Endothelial cell of umbilical vein (primary cell): ENCODE measurements at regions not wholly inside any gene's neighbourhood (a gene's known extent, or its start where the extent isn't known, plus 50 kb on each side); places are given as distances from the start of the nearest gene placed in this dataset.

Experiments
- EZH2 ChIP-seq: IDR thresholded peaks from 2 replicates; pipeline ENCODE4 v1.6.1; 2012; ENCODE audit warnings: borderline replicate concordance, low read depth, mild to moderate bottlenecking, moderate library complexity, low read length, inconsistent platforms; ENCODE audit not compliant: severe bottlenecking
- FOS ChIP-seq: IDR thresholded peaks from 2 replicates; pipeline ENCODE4 v1.6.1; 2011; ENCODE audit warnings: mild to moderate bottlenecking, low read length, moderate library complexity, borderline replicate concordance; ENCODE audit not compliant: insufficient read depth
- MYC ChIP-seq: IDR thresholded peaks from one replicate; pipeline ENCODE4 v1.6.1; 2011; ENCODE audit warnings: mild to moderate bottlenecking, low read depth, low read length
- POLR2A ChIP-seq: IDR thresholded peaks from 2 replicates; pipeline ENCODE4 v1.6.1; 2012; ENCODE audit warnings: low read depth, mild to moderate bottlenecking, control low read depth, low read length
- POLR2AphosphoS5 ChIP-seq: IDR thresholded peaks from 2 replicates; pipeline ENCODE4 v1.6.1; 2012; ENCODE audit warnings: low read depth, mild to moderate bottlenecking, control low read depth, low read length, moderate library complexity; ENCODE audit not compliant: insufficient read depth
- TF ChIP-seq, protein P1 (sequence below), 2 donors: IDR thresholded peaks; 1 replicate in 1 of 2; 2 replicates in 1 of 2; pipeline ENCODE4 v1.5.1; 2011; ENCODE audit warnings: low read length in 2 of 2, mild to moderate bottlenecking in 2 of 2, moderate library complexity in 2 of 2, control low read depth in 1 of 2, inconsistent platforms in 1 of 2, low read depth in 1 of 2; ENCODE audit not compliant: insufficient read depth in 1 of 2; ENCODE audit errors: extremely low read depth in 1 of 2

DNA sequence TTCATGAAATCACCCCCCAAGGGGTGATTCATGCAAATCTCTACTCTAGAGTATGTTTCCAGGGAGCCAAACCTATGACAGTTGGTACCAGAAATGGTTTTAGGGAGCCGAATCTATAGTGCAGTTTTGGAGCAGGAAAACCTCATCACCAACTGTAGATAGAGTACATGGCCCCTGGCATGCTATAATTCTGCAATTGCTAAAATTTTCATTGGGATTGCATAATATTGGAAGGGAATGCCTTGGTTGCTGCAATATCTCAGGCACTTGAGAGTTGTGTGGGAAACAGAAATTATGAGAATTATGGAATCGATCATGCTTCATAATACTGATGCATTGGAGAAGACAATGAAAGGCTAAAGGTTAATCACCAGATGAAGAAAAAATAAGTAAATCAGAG, 148.2 kb upstream of the PLPPR1 start:
- TF ChIP-seq POLR2A (no peak), POLR2AphosphoS5 (no peak), EZH2 (no peak), MYC (no peak), FOS (no peak)
- TF ChIP-seq, protein P1, sequence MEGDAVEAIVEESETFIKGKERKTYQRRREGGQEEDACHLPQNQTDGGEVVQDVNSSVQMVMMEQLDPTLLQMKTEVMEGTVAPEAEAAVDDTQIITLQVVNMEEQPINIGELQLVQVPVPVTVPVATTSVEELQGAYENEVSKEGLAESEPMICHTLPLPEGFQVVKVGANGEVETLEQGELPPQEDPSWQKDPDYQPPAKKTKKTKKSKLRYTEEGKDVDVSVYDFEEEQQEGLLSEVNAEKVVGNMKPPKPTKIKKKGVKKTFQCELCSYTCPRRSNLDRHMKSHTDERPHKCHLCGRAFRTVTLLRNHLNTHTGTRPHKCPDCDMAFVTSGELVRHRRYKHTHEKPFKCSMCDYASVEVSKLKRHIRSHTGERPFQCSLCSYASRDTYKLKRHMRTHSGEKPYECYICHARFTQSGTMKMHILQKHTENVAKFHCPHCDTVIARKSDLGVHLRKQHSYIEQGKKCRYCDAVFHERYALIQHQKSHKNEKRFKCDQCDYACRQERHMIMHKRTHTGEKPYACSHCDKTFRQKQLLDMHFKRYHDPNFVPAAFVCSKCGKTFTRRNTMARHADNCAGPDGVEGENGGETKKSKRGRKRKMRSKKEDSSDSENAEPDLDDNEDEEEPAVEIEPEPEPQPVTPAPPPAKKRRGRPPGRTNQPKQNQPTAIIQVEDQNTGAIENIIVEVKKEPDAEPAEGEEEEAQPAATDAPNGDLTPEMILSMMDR (IDR thresholded peaks at IDR 0.05; ENCODE audit: extremely low read depth in 1 of 2, insufficient read depth in 1 of 2, low read depth in 1 of 2, low read length in 2 of 2), result no peak
